H1 (cell line): ENCODE measurements at regions not wholly inside any gene's neighbourhood (a gene's known extent, or its start where the extent isn't known, plus 50 kb on each side); places are given as distances from the start of the nearest gene placed in this dataset.

ENCODE experiments used
- CTCF ChIA-PET: fragments of 300-600 bp; sonication (Branson Sonifier 250); formaldehyde crosslinking; loops from one replicate; lab custom pipeline; 2021; ENCODE audit not compliant: partially characterized antibody; lab: Charles Lee
- POLR2A ChIA-PET: fragments of 300-600 bp; sonication (Branson Sonifier 250); formaldehyde crosslinking; loops from one replicate; lab custom pipeline; 2021; ENCODE audit warnings: inconsistent platforms; ENCODE audit not compliant: partially characterized antibody; lab: Charles Lee
- DNase-seq, 2 experiments: peaks; one replicate each; pipeline versions ENCODE4 v3.0.0 to v3.0.0-alpha.2; 2010 to 2022; ENCODE audit warnings: low spot score in 2 of 2, low read depth in 1 of 2, mixed read lengths in 1 of 2
- FAIRE-seq: peaks from 2 replicates; lab custom pipeline; 2011; peaks lifted over from hg19 to GRCh38; lab: Jason Lieb, UNC
- H2AFZ ChIP-seq: 2 replicates; pipeline ENCODE4 v1.8.1; 2012; ENCODE audit warnings: low read length, inconsistent platforms
- H2AK5ac ChIP-seq: 2 replicates; pipeline ENCODE4 v1.6.1; 2013; ENCODE audit warnings: low read depth, low read length
- H2BK120ac ChIP-seq: replicated peaks from 2 replicates; pipeline ENCODE3; 2013; ENCODE audit warnings: low read depth, low read length, inconsistent platforms
- H2BK12ac ChIP-seq: 2 replicates; pipeline ENCODE4 v1.6.1; 2013; ENCODE audit warnings: low read depth, low read length
- H2BK15ac ChIP-seq: 2 replicates; pipeline ENCODE4 v1.6.1; 2013; ENCODE audit warnings: low read length
- H2BK20ac ChIP-seq: 2 replicates; pipeline ENCODE4 v1.6.1; 2013; ENCODE audit warnings: low read length
- H2BK5ac ChIP-seq: 2 replicates; pipeline ENCODE4 v1.6.1; 2013; ENCODE audit warnings: low read depth, low read length
- H3K14ac ChIP-seq: 2 replicates; pipeline ENCODE4 v1.6.1; 2013; ENCODE audit warnings: inconsistent platforms; ENCODE audit not compliant: insufficient read length
- H3K18ac ChIP-seq: 2 replicates; pipeline ENCODE4 v1.6.1; 2013; ENCODE audit warnings: low read length; ENCODE audit errors: extremely low read depth
- H3K23ac ChIP-seq: 2 replicates; pipeline ENCODE4 v1.6.1; 2013; ENCODE audit warnings: inconsistent platforms; ENCODE audit not compliant: insufficient read length
- H3K23me2 ChIP-seq: 2 replicates; pipeline ENCODE4 v1.6.1; 2013; ENCODE audit warnings: low read depth, low read length
- H3K27ac ChIP-seq: 2 replicates; pipeline ENCODE4 v1.6.1; 2011; ENCODE audit warnings: low read depth, low read length, inconsistent platforms
- H3K27me3 ChIP-seq, 4 experiments: replicated peaks in 1 of 4; 1 replicate in 1 of 4; 2 replicates in 3 of 4; pipeline versions ENCODE4 v1.6.1 to v1.8.1; 2011 to 2013; ENCODE audit warnings: low read length in 3 of 4, mild to moderate bottlenecking in 3 of 4, inconsistent platforms in 2 of 4, mixed read lengths in 2 of 4, moderate library complexity in 1 of 4; ENCODE audit not compliant: control insufficient read depth in 3 of 4, insufficient read depth in 3 of 4; ENCODE audit errors: extremely low read depth in 1 of 4
- H3K36me3 ChIP-seq, 4 experiments: 2 replicates each; pipeline versions ENCODE4 v1.6.1 to v1.8.1; 2011 to 2013; ENCODE audit warnings: mild to moderate bottlenecking in 4 of 4, low read length in 3 of 4, moderate library complexity in 2 of 4, control low read depth in 1 of 4, inconsistent platforms in 1 of 4; ENCODE audit not compliant: insufficient read depth in 4 of 4, control insufficient read depth in 2 of 4
- H3K4ac ChIP-seq: replicated peaks from 2 replicates; pipeline ENCODE3; 2013; ENCODE audit warnings: low read length, low read depth, mixed read lengths, inconsistent platforms; ENCODE audit not compliant: insufficient read length
- H3K4me1 ChIP-seq, 4 experiments: replicated peaks in 1 of 4; 1 replicate in 1 of 4; 2 replicates in 3 of 4; pipeline versions ENCODE4 v1.6.1 to v1.8.1; 2011 to 2013; ENCODE audit warnings: low read length in 3 of 4, inconsistent platforms in 2 of 4, mixed read lengths in 1 of 4; ENCODE audit not compliant: insufficient read depth in 4 of 4, control insufficient read depth in 3 of 4
- H3K4me2 ChIP-seq, 2 experiments: 2 replicates each; pipeline versions ENCODE4 v1.6.1 to v1.8.1; 2011 to 2013; ENCODE audit warnings: low read depth in 2 of 2, low read length in 2 of 2, control low read depth in 1 of 2, inconsistent platforms in 1 of 2, mild to moderate bottlenecking in 1 of 2; ENCODE audit not compliant: insufficient read depth in 1 of 2
- H3K4me3 ChIP-seq, 4 experiments: fragments of 200-600, 300-600 bp in 1 of 4; sonication (generic), shearing (Covaris generic), sonication (Bioruptor Twin) in 1 of 4; 2 replicates each; pipeline versions ENCODE4 v1.5.1 to v1.8.1; 2011 to 2016; ENCODE audit warnings: low read length in 4 of 4, low read depth in 3 of 4, control low read depth in 2 of 4, inconsistent platforms in 2 of 4, mild to moderate bottlenecking in 2 of 4, mixed read lengths in 1 of 4, moderate library complexity in 1 of 4; ENCODE audit not compliant: insufficient read depth in 2 of 4; ENCODE audit errors: extremely low read depth in 1 of 4
- H3K56ac ChIP-seq: replicated peaks from 2 replicates; pipeline ENCODE3; 2013; ENCODE audit warnings: low read depth, mild to moderate bottlenecking, mixed read lengths, low read length, inconsistent platforms; ENCODE audit not compliant: insufficient read length
- H3K79me1 ChIP-seq: 2 replicates; pipeline ENCODE4 v1.6.1; 2013; ENCODE audit warnings: low read depth, low read length, control low read depth
- H3K79me2 ChIP-seq, 2 experiments: 2 replicates each; pipeline versions ENCODE4 v1.6.1 to v1.8.1; 2012 to 2013; ENCODE audit warnings: low read length in 2 of 2, mild to moderate bottlenecking in 2 of 2, inconsistent platforms in 1 of 2; ENCODE audit not compliant: insufficient read depth in 2 of 2, control insufficient read depth in 1 of 2
- H3K9ac ChIP-seq, 4 experiments: replicated peaks in 1 of 4; 1 replicate in 1 of 4; 2 replicates in 3 of 4; pipeline versions ENCODE4 v1.6.1 to v1.8.1; 2011 to 2013; ENCODE audit warnings: low read depth in 3 of 4, low read length in 3 of 4, control low read depth in 2 of 4, mild to moderate bottlenecking in 2 of 4, moderate library complexity in 2 of 4, inconsistent platforms in 1 of 4; ENCODE audit errors: extremely low read depth in 1 of 4
- H3K9me3 ChIP-seq, 2 experiments: 2 replicates each; pipeline versions ENCODE4 v1.6.1 to v1.8.1; 2012 to 2013; ENCODE audit warnings: mild to moderate bottlenecking in 2 of 2, moderate library complexity in 2 of 2, control low read depth in 1 of 2, inconsistent platforms in 1 of 2, low read depth in 1 of 2, low read length in 1 of 2, mixed read lengths in 1 of 2; ENCODE audit not compliant: insufficient read depth in 2 of 2
- H4K20me1 ChIP-seq, 2 experiments: replicated peaks in 1 of 2; 2 replicates each; pipeline versions ENCODE3 to v1.8.1; 2011 to 2013; ENCODE audit warnings: inconsistent platforms in 2 of 2, low read length in 2 of 2, mild to moderate bottlenecking in 1 of 2; ENCODE audit not compliant: insufficient read depth in 2 of 2, control insufficient read depth in 1 of 2
- H4K5ac ChIP-seq: 2 replicates; pipeline ENCODE4 v1.6.1; 2013; ENCODE audit warnings: low read length, low read depth, mixed read lengths, inconsistent platforms; ENCODE audit not compliant: insufficient read length
- H4K8ac ChIP-seq: 2 replicates; pipeline ENCODE4 v1.8.0; 2013; ENCODE audit warnings: mild to moderate bottlenecking, moderate library complexity, low read length, inconsistent platforms; ENCODE audit not compliant: insufficient read depth; ENCODE audit errors: extremely low read depth
- H4K91ac ChIP-seq: replicated peaks from 2 replicates; pipeline ENCODE3; 2013; ENCODE audit warnings: low read length, mixed read lengths, inconsistent platforms; ENCODE audit not compliant: insufficient read length
- CHD1 ChIP-seq: IDR thresholded peaks from 2 replicates; pipeline ENCODE4 v1.6.1; 2012; ENCODE audit warnings: low read depth, low read length, improper control_type of control experiment
- KDM5A ChIP-seq: fragments of 200-600 bp; IDR thresholded peaks from 2 replicates; pipeline ENCODE4 v1.7.1; 2012; ENCODE audit warnings: mild to moderate bottlenecking, low read length, inconsistent platforms, mixed read lengths
- RFX5 ChIP-seq: IDR thresholded peaks from 2 replicates; pipeline ENCODE4 v1.6.1; 2011; ENCODE audit warnings: low read depth, low read length, improper control_type of control experiment, borderline replicate concordance
- YY1 ChIP-seq: IDR thresholded peaks from 2 replicates; pipeline ENCODE4 v1.6.1; 2011; ENCODE audit warnings: low read depth, mild to moderate bottlenecking, low read length
- WGBS, 2 experiments: shearing (Covaris generic) in 1 of 2; methylation state at CpG; one replicate each; pipeline versions ENCODE4 v1.1.6 to v1.1.7; 2013 to 2015; ENCODE audit warnings: low lambda C conversion rate in 2 of 2, mixed read lengths in 2 of 2, inconsistent platforms in 1 of 2, low coverage in 1 of 2, missing lambda C conversion rate in 1 of 2; ENCODE audit not compliant: insufficient replicate concordance in 2 of 2, insufficient coverage in 1 of 2, insufficient read length in 1 of 2; ENCODE audit errors: extremely low coverage in 1 of 2, missing lambda C conversion rate in 1 of 2; 5-methylcytosine and 5-hydroxymethylcytosine counted together

- Histone ChIP-seq H4K8ac (no peak overlapping the region), H3K4ac (no peak overlapping the region), H3K4me3 (no peak overlapping the region), H2AK5ac (no peak overlapping the region), H4K91ac (no peak overlapping the region), H3K4me1 (peaks cover 0 to 2% (median 0%) of the 10 kb centered on the region in 4 experiments; a peak in 1 of 7 replicates), H2BK12ac (no peak overlapping the region), H3K79me1 (no peaks in the 10 kb centered on the region), H3K9ac (no peak overlapping the region), H3K18ac (no peak overlapping the region), H3K27me3 (no peaks in the 10 kb centered on the region), H3K14ac (no peak overlapping the region), H4K20me1 (no peaks in the 10 kb centered on the region), H2BK5ac (no peak overlapping the region), H3K23ac (no peak overlapping the region), H3K27ac (no peak overlapping the region), H3K9me3 (0 out of 4 replicates have a peak, but pooled peaks cover 0 to 3% of the 10 kb centered on the region in 2 experiments), H2BK15ac (no peak overlapping the region), H3K23me2 (no peaks in the 10 kb centered on the region; the same call in 1 of the 2 replicates), H4K5ac (no peak overlapping the region), H3K4me2 (no peak overlapping the region), H2BK20ac (no peak overlapping the region), H3K79me2 (no peaks in the 10 kb centered on the region), H3K56ac (no peak overlapping the region), H2BK120ac (no peak overlapping the region), H3K36me3 (no peaks in the 10 kb centered on the region), H2AFZ (no peak overlapping the region)
- 82% methylated on average over 4 of the region's 4 CpGs; no CpG with 5 or more reads in 1 of the 2 experiments for WGBS, 2 experiments
- DNase-seq (peak in 1 of 2 experiments; percentile 0), FAIRE-seq (no peak)
- POLR2A ChIA-PET = no interaction called here
- TF ChIP-seq YY1 = no peak
- no peak for TF ChIP-seq KDM5A
- no peak for TF ChIP-seq CHD1
- TF ChIP-seq RFX5 = no peak
- CTCF ChIA-PET = interaction anchor here (0.6 kb wide), 2 partner anchors 10 to 50 kb away, joined by 3 to 6 read pairs; no protein-coding TSS in a partner anchor
Measured at GRCh38 chr22:47694536-47695130, 932.2 kb downstream of the TBC1D22A start.
